Posterior cingulate gyrus (tissue), 11 donors: ENCODE measurements at regions not wholly inside any gene's neighbourhood (a gene's known extent, or its start where the extent isn't known, plus 50 kb on each side); places are given as distances from the start of the nearest gene placed in this dataset.

Experiments
- DNase-seq, 10 donors: peaks; one replicate each; pipeline versions ENCODE4 v3.0.0 to v3.0.0-alpha.2; 2020 to 2021; ENCODE audit warnings: mixed read lengths in 3 of 10
- intact Hi-C: fragments of 100-400 bp; cut with DNase I; formaldehyde crosslinking; loops from one replicate; pipeline ENCODE4 v1.15.1; 2023

- DNase-seq: peak in 1 of 10 donors; percentile 76
- intact Hi-C loops: no loop called here
These were observed 247.2 kb downstream of the TTLL2 start for GRCh38 chr6:167572106-167572505.

- intact Hi-C loops: no loop called here
- DNase-seq: peak in 2 of 10 donors; percentile 26 to 73
These were observed 248.0 kb downstream of the TTLL2 start for GRCh38 chr6:167572841-167573271.

DNA sequence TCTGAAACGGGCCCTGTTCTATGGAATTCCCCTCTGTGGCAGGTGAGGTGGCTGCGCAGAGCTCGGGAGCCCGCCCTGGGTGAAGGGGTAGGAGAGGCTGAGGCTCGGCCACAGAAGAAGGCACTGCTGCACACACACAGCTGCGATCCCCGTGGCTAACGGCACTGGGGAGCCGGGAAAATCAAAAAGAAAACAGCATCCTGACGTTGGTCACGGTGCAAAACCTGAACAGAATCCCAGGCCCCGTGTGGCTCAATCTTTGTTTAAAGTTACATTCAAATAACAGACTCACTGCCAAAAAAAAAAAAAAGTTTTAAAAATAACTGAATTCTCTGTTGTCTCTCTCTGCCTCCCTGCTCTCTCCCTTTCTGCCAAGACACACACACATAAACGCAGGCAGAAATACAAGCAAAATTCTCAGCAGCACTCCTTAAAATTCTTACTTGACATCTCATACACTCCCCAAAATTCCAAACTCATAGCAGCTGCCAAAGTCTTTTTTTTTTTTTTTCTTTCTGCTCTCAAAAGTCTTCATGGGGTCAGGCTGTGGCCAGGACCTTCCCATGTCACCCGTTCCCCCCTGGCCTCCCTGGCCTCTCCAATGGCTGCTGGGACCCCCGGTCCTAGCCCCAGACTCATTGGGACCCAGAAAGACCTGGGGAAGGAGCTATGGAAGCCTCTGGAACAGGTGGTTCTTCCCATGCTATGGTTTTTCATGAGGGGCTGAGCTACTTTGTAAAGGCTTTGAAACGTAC, 248.8 kb downstream of the TTLL2 start:
- DNase-seq: peak in 1 of 10 donors; percentile 56
- intact Hi-C loops: no loop called here

- intact Hi-C loops: no loop called here
- peak in 1 of 10 donors; percentile 89 for DNase-seq
These were observed 249.7 kb downstream of the TTLL2 start for GRCh38 chr6:167574431-167575151.

DNA sequence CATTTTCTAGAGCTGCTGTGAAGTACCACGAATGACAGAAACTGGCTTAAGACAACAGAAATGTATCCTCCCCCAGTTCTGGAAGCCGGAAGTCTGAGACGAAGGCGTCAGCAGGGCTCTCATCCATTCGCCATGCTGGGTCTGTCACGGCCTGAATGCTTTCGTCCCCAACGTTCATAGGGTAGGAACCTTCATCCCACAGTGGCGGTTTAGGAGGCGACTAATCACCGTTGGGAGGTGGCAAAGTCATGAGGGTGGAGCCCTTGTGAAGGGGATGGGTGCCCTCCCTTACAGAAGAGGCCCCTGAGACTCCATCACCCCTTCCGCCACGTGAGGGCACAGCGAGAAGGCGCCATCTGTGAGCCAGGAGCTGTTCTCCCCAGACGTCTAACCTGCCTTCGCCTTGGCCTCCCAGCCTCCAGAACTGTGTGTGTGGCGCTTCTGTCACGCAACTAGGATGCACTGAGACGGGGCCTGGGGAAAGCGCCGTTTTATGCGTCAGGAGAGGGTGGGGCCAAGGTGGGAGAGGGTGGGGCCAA, 250.3 kb downstream of the TTLL2 start:
- DNase-seq: no peak
- intact Hi-C loops: no loop called here

DNA sequence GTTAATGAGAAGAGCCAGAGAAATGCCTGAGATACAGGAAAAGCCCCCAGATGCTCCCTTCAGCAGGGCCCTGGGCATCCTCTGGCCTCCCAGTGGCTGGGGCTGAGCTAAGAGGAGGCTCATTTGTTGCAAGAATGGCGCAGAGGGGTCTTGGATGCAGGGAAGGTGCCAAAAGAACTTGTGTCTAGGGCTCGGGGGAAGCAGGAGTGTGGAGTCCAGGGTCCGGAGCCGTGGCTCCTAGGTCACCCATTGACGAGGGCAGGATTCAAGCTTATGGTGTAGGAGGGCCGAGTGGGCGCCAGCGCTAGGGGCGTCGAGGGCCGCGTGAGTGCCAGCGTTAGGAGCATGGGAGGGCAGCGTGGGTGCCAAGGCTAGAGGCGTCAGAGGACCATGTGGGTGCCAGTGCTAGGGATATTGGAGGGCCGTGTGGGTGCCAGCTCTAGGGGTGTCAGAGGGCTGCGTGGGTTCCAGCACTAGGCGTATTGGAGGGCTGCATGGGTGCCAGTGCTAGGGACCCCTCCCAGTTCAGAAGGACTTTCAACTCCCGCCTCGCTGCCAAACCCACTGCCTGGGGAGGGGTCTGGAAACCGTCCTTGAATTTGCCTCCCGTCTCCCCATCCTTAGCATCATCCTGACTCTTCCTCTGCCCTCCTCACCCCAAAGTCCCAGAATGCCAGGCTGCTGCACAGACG, 250.5 kb upstream of the AFDN start:
- intact Hi-C loops: no loop called here
- peak in 1 of 10 donors; percentile 54 for DNase-seq

GRCh38 chr6:167576828-167577503, 249.7 kb upstream of the AFDN start:
- intact Hi-C loops: no loop called here
- peak in 1 of 10 donors; percentile 76 for DNase-seq

GRCh38 chr6:167577891-167578361, 248.8 kb upstream of the AFDN start:
- intact Hi-C loops: no loop called here
- peak in 1 of 10 donors; percentile 76 for DNase-seq

DNA sequence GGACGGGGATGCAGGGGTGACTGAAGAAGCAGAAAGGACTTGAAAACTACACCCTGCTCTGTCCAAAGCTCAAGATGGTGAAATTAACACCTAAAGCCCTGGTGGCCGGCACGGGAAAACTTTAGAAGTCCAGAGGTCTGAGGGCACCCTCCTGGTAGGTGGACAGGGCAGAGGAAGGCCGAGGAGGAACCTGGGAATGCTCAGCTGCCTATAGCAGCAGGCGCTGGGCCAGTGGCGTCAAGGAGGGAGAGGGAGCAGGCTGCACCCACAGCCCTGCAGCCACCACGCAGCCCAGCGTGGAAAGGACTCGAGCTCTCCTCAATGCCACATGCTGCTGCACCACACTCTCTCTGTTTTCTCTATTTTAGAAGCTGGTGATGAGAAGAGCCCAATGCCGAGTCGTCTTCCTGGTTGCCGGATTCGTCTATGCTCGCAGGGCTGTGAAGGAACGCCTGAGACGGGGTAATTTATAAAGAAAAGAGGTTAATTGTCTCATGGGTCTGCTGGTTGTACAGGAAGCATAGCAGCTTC, 248.3 kb upstream of the AFDN start:
- DNase-seq: peak in 1 of 10 donors; percentile 74
- intact Hi-C loops: no loop called here

DNA sequence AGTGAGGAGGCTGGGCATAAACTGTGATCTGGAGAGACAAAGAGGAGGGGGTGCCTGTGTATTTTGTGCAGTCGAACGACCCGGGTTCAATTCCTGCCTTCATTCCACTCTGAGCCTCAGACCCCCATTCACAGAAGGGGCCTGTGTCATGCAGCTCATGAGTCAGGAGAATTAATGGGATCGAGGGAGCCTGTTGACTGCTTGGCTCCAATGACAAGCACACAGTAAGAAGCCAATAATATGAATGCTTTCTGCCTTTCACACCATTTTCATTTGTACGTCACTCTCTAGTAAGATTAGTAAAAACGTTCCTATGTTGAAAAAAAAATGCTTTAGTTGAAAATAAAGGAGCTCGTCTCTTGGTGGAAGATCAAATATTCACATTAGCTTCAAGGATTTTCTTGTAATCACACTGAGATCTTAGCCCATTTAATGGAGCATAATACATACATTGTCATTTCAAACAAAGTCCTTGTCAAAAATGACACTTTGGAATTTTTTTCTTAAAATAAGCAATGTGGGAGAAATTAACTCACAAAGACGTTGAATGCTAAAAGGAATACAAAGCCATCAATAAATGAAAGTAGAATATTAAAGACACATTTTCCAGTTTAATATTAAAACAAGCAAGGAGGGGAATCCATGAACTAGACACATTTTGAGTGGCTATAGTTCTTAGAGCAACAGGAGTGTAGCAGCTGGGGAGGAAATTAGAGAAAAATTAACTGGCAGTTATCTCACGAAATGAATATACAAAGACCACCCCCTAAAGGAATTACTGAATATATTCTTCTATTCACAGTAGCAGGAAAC, 246.7 kb upstream of the AFDN start:
- intact Hi-C loops: no loop called here
- DNase-seq: no peak

DNA sequence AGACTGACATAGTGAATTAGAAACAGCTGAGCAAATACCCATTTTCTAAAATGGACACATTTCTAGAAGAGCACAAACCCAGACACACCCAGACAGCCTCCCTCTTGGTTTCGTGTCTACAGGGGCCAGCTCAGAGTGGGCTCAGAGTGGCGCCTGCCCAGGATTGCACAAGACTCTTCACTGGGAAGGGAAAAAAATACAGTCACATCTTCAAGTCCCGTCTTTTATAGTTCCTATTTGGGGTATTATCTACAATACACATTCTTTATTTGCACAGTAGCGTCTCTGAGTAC, 246.1 kb upstream of the AFDN start:
- DNase-seq: peak in 1 of 10 donors; percentile 55
- intact Hi-C loops: no loop called here

- intact Hi-C loops: no loop called here
- peak in 1 of 10 donors; percentile 47 for DNase-seq
These were observed 245.1 kb upstream of the AFDN start for GRCh38 chr6:167581637-167582036.

GRCh38 chr6:167583412-167583811, 243.3 kb upstream of the AFDN start:
- DNase-seq: no peak
- intact Hi-C loops: no loop called here

- DNase-seq: peak in 5 of 10 donors; percentile 20 to 86 (median 39)
- intact Hi-C loops: no loop called here
These were observed 238.4 kb upstream of the AFDN start for GRCh38 chr6:167588181-167588919.

DNA sequence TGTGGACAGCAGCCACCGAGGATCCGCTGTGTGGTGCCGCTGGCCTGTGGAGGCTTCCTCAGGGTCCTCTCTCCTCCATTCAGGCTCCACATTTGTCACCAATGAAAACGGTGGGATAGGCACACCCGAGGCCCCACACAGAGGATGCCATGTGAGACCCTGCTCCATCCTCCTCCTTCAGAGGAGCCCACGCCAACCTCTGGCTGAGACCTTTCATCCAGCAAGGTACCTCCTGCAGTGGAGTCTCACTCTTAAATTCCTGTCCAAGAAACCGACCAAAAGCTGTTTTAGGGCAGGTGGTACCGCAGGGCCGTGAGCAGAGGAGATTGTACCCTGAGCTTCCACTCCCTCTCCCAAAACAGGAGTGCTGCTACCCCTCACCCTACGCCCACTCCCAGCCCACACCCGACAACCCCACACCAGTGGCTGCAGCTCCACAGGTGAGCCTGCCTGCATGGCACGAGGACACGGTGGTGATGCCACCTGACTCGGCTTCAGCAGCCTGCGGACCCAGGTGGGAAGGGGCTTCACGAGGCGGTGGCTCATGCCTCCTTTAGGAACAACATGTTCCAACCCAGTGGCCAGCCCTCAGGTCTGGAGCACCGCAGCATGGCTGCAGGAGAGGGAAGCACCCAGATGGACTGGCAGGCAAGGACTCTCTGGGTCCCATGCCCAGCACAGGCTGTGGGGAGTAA, 237.6 kb upstream of the AFDN start:
- intact Hi-C loops: no loop called here

DNA sequence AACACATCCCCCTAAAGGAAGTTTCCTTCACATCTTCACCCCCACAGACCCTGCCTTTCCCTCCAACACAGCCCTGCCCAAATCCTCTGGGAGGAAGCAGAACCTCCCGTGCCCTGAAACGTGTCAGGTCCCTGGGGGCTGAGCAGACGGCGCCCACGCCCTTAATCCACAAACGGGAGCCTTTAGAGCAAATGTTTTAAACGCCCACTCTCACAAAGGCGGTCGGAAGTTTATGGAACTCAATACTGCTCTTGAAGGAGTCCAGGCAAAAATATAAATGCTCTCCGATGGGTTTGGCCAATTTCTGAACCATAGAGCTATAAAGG, 237.1 kb upstream of the AFDN start:
- intact Hi-C loops: no loop called here
- DNase-seq: peak in 1 of 10 donors; percentile 49

More for the DNA sequence above, 237.6 kb upstream of the AFDN start:
- DNase-seq: peak in 1 of 10 donors; percentile 49

- no peak for DNase-seq
These were observed 236.5 kb upstream of the AFDN start for GRCh38 chr6:167590193-167590592.

More at GRCh38 chr6:167590193-167590592, 236.5 kb upstream of the AFDN start:
- intact Hi-C loops: no loop called here
